ACHN (cell line): ENCODE measurements at regions not wholly inside any gene's neighbourhood (a gene's known extent, or its start where the extent isn't known, plus 50 kb on each side); places are given as distances from the start of the nearest gene placed in this dataset.
"Not testable (repeated sequence)": the region's sequence is repeated elsewhere in the genome, so short reads cannot be mapped to it uniquely, and the experiment has no call there.

Experiments
- DNase-seq: peaks from one replicate; pipeline ENCODE4 v3.0.0-alpha.2; 2015
- in situ Hi-C: cut with HindIII; loops from 2 replicates; pipeline ENCODE4 v1.10.0; 2017; ENCODE audit warnings: low sequenced_read_pairs, low pct_ligation_motif_present, low pct_unique_long_range_greater_than_20kb

DNA sequence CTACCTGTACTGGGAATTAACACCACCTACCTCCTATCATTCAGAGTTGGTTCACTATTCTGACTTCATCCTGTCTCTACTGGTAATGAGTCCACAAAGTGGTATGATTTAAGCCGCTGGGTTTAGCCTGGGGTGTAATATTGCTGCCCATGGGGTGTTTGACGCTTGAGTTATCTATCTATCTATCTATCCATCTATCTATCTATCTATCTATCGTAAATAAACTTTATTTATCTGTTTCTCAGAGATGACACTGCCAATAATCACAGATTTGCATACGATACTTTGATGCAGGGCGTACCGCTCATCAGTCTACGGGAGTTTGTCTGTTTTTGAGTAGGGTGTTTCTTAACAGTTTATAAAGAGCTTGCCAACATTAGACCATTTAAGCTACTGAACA is 73.6 kb upstream of the ZNF184 start:
- in situ Hi-C loops: no loop called here
- no peak for DNase-seq

DNA sequence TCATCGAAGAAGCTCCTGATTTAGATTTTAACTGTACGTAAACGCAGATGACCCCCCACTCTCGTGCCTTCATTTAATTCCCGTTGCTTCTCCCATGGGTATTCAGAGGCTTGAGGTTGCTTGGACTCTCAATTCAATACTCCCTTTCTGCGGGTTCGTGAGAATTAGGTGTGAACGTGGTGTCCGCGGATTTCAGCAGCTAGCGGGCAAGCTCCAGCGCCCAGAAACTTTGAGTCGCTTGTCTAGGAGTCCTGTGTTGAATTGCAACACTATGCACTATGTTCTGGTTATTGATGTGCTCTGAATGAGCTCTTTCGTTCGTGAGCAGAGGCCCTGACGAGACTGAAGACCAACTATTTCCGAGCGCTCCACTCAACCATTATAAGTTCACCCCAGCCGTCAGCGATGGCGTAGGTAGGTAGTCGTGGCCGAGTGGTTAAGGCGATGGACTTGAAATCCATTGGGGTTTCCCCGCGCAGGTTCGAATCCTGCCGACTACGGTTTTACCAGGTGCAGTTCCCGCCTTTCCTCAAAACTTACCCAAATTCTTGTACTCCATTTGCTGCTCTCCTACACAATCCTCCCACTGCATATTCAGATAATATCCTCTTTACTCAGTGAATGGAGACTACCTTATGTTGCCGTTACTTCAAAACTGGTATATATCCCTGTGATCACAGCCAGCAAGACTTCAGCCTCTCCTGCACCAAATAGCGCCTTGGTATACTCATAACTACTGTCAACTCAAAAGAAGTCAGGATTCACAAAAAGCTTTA is 72.6 kb upstream of the ZNF184 start:
- DNase-seq: no peak

GRCh38 chr6:27544612-27545260 is 71.8 kb upstream of the ZNF184 start:
- no peak for DNase-seq
- in situ Hi-C loops: no loop called here

More for the DNA sequence above, 72.6 kb upstream of the ZNF184 start:
- in situ Hi-C loops: no loop called here

- in situ Hi-C loops, DNase-seq: not testable (repeated sequence)
Observed at GRCh38 chr6:27544135-27544534, 71.2 kb upstream of the ZNF184 start.

DNA sequence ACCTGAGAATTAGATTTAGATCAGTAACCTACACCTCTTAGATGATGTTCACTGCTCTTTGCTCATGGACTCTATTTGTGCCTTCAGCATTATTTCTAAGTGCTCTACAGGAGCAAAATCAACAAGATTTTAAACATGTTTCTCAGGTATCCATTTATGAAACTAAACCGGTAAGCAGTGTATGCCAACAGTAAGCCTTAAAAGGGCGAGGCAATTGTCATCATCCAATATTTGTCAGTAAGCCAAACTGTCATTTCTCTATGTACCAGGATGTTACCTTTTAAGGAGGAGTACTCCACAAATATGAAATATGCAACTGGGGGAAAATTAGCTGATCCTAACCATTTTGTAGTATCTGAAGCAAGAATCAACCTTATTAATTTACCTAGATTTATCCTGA is 69.6 kb upstream of the ZNF184 start:
- in situ Hi-C loops: no loop called here

DNA sequence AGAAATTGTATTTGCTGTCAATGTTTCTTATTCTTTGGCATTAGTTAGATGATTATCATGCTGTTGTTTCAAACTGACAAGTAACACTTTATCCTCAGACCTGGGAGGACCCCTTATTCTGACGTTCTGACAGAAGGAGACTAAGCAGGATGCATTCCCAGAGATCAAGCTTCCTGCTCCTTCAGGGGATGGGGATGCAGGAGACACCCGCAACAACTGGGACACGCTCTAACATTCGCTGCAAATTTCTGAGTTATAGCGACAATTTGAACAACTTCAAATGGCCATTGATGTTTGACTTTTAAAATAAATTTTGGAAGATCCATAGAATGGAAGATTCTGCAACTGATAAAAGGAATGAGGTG is 69.0 kb upstream of the ZNF184 start:
- in situ Hi-C loops: no loop called here

More for the DNA sequence above, 69.6 kb upstream of the ZNF184 start:
- DNase-seq: no peak

DNA sequence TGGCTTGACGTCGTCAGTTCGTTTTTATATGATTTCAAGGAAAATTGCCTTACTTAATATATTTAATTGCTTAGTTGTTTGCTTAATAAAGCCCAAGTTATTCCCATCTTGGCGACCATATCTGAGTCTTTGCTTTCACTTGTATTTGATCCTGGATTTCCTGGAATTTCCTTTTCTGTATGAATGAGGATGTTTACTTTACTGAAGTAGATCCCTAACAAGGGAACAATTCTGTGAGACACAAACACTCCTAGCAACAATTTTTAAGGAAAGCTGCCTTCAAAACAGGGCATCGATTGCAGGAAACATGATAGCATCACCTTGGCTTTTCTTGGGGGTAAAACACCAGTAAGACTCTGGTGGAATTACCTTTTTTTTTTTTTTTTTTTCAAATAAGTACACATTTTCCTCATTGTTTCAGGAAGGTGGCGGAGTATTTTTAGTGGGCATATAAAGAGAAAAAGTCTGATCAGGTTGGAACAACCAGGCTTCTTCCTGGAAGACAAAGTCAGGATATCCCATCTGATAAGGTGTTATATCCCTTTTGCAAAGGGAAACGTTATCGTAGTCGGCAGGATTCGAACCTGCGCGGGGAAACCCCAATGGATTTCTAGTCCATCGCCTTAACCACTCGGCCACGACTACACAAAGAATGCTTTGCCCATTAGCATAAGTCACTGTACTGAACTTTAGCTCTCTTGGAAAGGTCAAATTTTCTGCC is 68.5 kb upstream of the ZNF184 start:
- DNase-seq: no peak
- in situ Hi-C loops: no loop called here

More for the DNA sequence above, 69.0 kb upstream of the ZNF184 start:
- DNase-seq: no peak

DNA sequence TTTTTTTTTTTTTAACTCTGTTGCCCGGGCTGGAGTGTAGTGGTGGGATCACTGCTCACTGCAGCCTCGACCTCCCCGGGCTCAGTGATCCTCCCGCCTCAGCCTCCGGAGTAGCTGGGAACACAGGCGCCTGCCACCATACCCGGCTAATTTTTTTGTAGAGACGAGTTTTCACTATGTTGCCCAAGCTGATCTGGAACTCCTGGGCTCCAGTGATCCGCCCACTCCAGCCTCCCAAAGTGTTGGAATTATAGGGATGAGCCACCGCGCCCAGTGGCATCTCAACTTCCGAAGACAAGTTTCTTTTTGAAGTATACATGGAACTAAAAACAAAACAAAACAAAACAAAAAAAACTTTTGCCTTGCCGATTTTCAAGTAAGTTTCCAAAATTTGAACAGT is 66.6 kb upstream of the ZNF184 start:
- no peak for DNase-seq
- in situ Hi-C loops: no loop called here

- in situ Hi-C loops: no loop called here
- peak; percentile 95 for DNase-seq
Observed at GRCh38 chr6:27532820-27533538, 60.1 kb upstream of the ZNF184 start.

DNA sequence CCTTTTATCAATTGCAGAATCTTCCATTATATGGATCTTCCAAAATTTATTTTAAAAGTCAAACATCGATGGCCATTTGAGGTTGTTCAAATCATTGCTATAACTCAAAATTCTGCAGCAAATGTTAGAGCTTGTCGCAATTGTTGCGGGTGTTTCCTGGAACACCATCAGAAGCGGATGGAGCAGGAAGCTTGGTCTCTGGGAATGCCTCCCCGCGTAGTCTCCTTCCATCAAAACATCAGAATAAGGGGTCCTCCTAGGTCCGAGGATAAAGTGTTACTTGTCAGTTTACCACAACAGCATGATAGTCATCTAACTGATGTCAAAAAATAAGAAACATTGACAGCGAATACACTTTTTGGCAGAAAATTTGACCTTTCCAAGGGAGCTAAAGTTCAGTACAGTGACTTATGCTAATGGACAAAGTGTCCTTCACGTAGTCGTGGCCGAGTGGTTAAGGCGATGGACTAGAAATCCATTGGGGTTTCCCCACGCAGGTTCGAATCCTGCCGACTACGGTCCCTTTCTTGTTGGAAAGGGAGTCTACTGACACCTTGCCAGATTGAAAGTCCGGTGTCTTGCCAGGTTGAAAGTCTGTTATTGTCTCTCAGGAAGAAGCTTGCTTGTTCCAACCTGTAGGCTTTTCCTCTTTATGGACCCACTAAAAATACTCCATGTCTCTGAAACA is 59.0 kb upstream of the ZNF184 start:
- peak; percentile 57 for DNase-seq
- in situ Hi-C loops: no loop called here

DNA sequence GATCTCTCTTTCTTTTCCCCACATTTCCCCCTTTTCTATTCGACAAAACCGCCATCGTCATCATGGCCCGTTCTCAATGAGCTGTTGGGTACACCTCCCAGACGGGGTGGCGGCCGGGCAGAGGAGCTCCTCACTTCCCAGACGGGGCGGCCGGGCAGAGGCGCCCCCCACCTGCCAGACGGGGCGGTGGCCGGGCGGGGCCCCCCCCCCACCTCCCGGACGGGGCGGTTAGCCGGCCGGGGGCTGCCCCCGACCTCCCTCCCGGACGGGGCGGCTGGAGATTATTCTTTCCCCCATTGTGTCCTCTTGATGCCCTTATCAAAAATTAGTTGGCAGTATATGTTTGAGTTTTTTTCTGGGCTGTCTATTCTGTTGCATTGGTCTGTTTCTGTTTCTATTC is 56.9 kb upstream of the ZNF184 start:
- in situ Hi-C loops, DNase-seq: not testable (repeated sequence)

- DNase-seq: no peak
- in situ Hi-C loops: no loop called here
Observed at GRCh38 chr6:27528714-27529113, 55.8 kb upstream of the ZNF184 start.
